Left ventricle myocardium inferior (tissue), 1 donor: ENCODE measurements at regions not wholly inside any gene's neighbourhood (a gene's known extent, or its start where the extent isn't known, plus 50 kb on each side); places are given as distances from the start of the nearest gene placed in this dataset.

ENCODE experiments used
- DNase-seq: peaks from one replicate; pipeline ENCODE4 v3.0.0-alpha.2; 2020
- H3K27ac ChIP-seq: fragments of 200-600 bp; replicated peaks from 2 replicates; pipeline ENCODE4 v1.8.0; 2021
- H3K27me3 ChIP-seq: fragments of 200-600 bp; 2 replicates; pipeline ENCODE4 v1.8.0; 2021; ENCODE audit warnings: low read depth
- H3K36me3 ChIP-seq: fragments of 200-600 bp; 2 replicates; pipeline ENCODE4 v1.8.0; 2021
- H3K4me1 ChIP-seq: fragments of 200-600 bp; 2 replicates; pipeline ENCODE4 v1.8.0; 2021
- H3K4me3 ChIP-seq: fragments of 200-600 bp; 2 replicates; pipeline ENCODE4 v1.8.0; 2021; ENCODE audit warnings: mild to moderate bottlenecking, moderate library complexity
- H3K9me3 ChIP-seq: fragments of 200-600 bp; replicated peaks from 2 replicates; pipeline ENCODE4 v1.8.0; 2021
- CTCF ChIP-seq: fragments of 200-600 bp; IDR thresholded peaks from 2 replicates; pipeline ENCODE4 v1.8.0; 2021; ENCODE audit warnings: antibody characterized with exemption, mild to moderate bottlenecking, borderline replicate concordance
- intact Hi-C: fragments of 100-400 bp; cut with micrococcal nuclease; formaldehyde crosslinking; loops from one replicate; pipeline ENCODE4 v1.11.0; 2022
- donor health status: DM: no; HTN: yes; CAD: no; lungs with severe emphysema.

- intact Hi-C loops: no loop called here
- TF ChIP-seq CTCF: no peak
- Histone ChIP-seq H3K4me1 (no peaks in the 10 kb centered on the region), H3K9me3 (peaks cover 27% of the 10 kb centered on the region), H3K27me3 (no peaks in the 10 kb centered on the region), H3K36me3 (no peaks in the 10 kb centered on the region), H3K27ac (no peak overlapping the region), H3K4me3 (no peak overlapping the region)
- no peak for DNase-seq
Measured at GRCh38 chr4:33518856-33519255, 2725.5 kb downstream of the ARAP2 start.

- Histone ChIP-seq H3K27me3 (no peaks in the 10 kb centered on the region), H3K4me1 (no peaks in the 10 kb centered on the region), H3K4me3 (no peak overlapping the region), H3K27ac (no peak overlapping the region), H3K9me3 (no peaks in the 10 kb centered on the region), H3K36me3 (no peaks in the 10 kb centered on the region)
- TF ChIP-seq CTCF: no peak
- intact Hi-C loops: no loop called here
- no peak for DNase-seq
Measured at GRCh38 chr4:33532821-33533220, 2711.5 kb downstream of the ARAP2 start.

GRCh38 chr4:33536898-33537297, 2707.4 kb downstream of the ARAP2 start:
- Histone ChIP-seq H3K27ac (no peak overlapping the region), H3K9me3 (no peaks in the 10 kb centered on the region), H3K27me3 (no peaks in the 10 kb centered on the region), H3K4me1 (no peaks in the 10 kb centered on the region), H3K36me3 (no peaks in the 10 kb centered on the region), H3K4me3 (no peak overlapping the region)
- TF ChIP-seq CTCF: no peak
- intact Hi-C loops: no loop called here
- DNase-seq: no peak

- no peak overlapping the region for H3K4me3 ChIP-seq
- H3K27me3 ChIP-seq: no peaks in the 10 kb centered on the region
- H3K9me3 ChIP-seq: no peaks in the 10 kb centered on the region
- H3K27ac ChIP-seq: no peak overlapping the region
- intact Hi-C loops: no loop called here
- no peak for DNase-seq
- no peaks in the 10 kb centered on the region for H3K4me1 ChIP-seq
- no peaks in the 10 kb centered on the region for H3K36me3 ChIP-seq
- no peak for TF ChIP-seq CTCF
Measured at GRCh38 chr4:33537527-33537926, 2706.8 kb downstream of the ARAP2 start.

GRCh38 chr4:33543941-33544450, 2700.3 kb downstream of the ARAP2 start:
- Histone ChIP-seq H3K4me1 (no peaks in the 10 kb centered on the region), H3K27me3 (no peaks in the 10 kb centered on the region), H3K27ac (no peak overlapping the region), H3K9me3 (peaks cover 33% of the 10 kb centered on the region), H3K4me3 (no peak overlapping the region), H3K36me3 (no peaks in the 10 kb centered on the region)
- no peak for DNase-seq
- TF ChIP-seq CTCF: no peak
- intact Hi-C loops: no loop called here

GRCh38 chr4:33551244-33551643, 2693.1 kb downstream of the ARAP2 start:
- H3K4me1 ChIP-seq: no peaks in the 10 kb centered on the region
- peaks cover 37% of the 10 kb centered on the region for H3K9me3 ChIP-seq
- no peaks in the 10 kb centered on the region for H3K27me3 ChIP-seq
- H3K4me3 ChIP-seq: no peak overlapping the region
- no peak for TF ChIP-seq CTCF
- intact Hi-C loops: no loop called here
- H3K27ac ChIP-seq: no peak overlapping the region
- DNase-seq: no peak
- no peaks in the 10 kb centered on the region for H3K36me3 ChIP-seq
